Stimulated activated CD4-positive, alpha-beta T cell treated with anti-CD3 and anti-CD28 coated beads, Interleukin-4, amount 100 ng/mL, for 24 hours (primary cell): ENCODE measurements at regions not wholly inside any gene's neighbourhood (a gene's known extent, or its start where the extent isn't known, plus 50 kb on each side); places are given as distances from the start of the nearest gene placed in this dataset.
"Not testable (repeated sequence)": the region's sequence is repeated elsewhere in the genome, so short reads cannot be mapped to it uniquely, and the experiment has no call there.

ENCODE experiments used
- DNase-seq: peaks from one replicate; pipeline ENCODE4 v3.0.0-alpha.2; 2020

GRCh38 chr10:63077800-63078199, 55.3 kb upstream of the NRBF2 start:
- no peak for DNase-seq

GRCh38 chr10:63072951-63073350, 60.2 kb upstream of the NRBF2 start:
- no peak for DNase-seq

GRCh38 chr10:63071145-63071544, 62.0 kb upstream of the NRBF2 start:
- DNase-seq: no peak

- no peak for DNase-seq
Observed at GRCh38 chr10:63069318-63069717, 63.8 kb upstream of the NRBF2 start.

DNA sequence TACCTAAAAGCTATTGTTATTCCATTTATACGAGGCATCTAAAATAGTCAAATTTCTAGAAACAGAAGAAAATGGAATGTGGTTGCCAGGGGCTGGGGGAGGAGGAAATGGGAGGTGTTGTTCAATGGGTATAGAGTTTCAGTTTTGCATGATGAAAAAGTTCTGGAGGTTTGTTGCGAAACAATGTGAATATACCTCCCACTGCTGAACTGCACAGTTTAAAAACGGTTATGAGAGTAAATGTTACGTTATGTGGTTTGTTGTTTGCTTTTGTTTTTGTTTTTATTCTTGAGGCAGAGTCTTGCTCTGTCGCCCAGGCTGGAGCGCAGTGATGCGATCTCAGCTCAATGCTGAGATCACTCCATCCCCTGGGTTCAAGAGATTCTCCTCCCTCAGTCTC, 64.9 kb upstream of the NRBF2 start:
- DNase-seq: peak; percentile 20

GRCh38 chr10:63066606-63067005, 66.5 kb upstream of the NRBF2 start:
- DNase-seq: no peak

DNA sequence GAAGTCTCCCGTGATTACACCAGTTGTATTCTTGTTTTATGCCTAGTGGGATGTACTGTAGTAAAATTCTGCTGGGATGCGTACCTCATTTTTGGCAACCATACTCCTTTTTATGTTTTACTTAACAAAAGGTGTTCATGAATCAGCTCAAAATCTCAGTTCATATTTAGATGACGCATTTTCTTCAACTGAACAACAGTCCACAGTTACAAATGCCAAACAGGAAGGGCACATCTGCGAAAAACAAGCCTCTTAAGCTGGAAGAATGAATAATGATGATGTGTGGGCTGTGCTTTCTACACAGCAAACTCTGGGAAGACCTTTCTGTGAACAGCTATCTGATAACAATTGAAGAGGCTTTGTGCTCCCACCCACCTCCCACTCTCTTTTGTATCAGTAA, 68.4 kb upstream of the NRBF2 start:
- no peak for DNase-seq

DNA sequence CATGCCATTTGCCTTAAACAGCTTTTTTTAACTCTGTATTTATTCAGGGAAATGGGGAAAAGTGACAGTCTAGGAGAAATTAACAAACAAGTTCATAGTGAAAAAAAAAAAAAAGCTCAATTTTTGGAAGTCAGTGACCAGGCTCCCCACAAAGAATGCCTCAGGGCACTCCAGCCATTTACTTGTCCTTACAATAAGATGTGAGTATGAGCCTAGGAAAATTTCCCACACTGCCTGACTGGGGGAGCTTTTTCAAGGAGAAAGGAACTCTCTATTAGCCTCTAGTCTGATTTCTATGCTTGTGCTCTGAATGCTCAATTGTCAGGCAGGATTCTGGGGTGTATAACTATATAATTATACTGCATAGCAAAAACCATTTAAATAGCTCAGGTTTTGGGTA, 74.9 kb upstream of the NRBF2 start:
- DNase-seq: no peak

- DNase-seq: no peak
Observed at GRCh38 chr10:63057509-63057908, 75.6 kb upstream of the NRBF2 start.

DNA sequence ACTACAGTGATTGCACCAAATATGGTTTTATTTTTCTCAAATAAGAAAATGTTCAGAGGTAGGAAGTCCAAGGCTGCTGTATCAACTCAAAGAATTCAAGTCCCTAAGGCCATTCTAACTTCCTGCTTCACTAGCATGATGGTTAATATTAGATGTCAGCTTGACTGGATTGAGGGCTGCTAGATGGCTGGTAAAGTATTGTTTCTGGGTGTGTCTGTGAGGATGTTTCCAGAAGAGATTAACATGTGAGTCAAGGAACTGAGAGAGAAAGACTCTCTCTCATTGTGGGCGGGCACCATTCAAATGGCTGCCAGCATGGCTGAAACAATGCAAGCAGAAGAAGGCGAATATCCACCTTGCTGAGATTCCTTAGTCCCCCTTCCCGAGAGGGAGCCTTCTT, 77.4 kb upstream of the NRBF2 start:
- DNase-seq: no peak

GRCh38 chr10:63054889-63055611, 78.1 kb upstream of the NRBF2 start:
- no peak for DNase-seq

GRCh38 chr10:63052083-63052482, 81.0 kb upstream of the NRBF2 start:
- DNase-seq: no peak

DNA sequence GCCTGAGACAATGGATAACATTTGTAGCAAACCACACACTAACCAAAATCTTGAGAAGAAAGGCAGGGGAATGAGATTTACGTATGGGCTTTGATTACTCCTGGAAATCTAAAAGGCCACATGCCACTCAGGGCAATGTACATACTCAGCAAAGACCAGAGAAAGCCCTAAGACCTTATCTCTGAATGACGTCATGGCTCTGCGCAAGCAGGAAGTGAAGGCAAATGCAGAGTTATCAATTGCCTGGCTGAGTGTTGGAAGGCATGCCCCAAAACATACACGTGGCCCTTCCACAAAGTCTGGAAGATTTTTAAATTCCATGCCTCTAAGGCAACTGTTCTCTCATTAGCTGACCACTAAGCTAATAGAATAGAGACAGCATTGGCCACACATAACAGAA, 90.9 kb upstream of the NRBF2 start:
- no peak for DNase-seq

DNA sequence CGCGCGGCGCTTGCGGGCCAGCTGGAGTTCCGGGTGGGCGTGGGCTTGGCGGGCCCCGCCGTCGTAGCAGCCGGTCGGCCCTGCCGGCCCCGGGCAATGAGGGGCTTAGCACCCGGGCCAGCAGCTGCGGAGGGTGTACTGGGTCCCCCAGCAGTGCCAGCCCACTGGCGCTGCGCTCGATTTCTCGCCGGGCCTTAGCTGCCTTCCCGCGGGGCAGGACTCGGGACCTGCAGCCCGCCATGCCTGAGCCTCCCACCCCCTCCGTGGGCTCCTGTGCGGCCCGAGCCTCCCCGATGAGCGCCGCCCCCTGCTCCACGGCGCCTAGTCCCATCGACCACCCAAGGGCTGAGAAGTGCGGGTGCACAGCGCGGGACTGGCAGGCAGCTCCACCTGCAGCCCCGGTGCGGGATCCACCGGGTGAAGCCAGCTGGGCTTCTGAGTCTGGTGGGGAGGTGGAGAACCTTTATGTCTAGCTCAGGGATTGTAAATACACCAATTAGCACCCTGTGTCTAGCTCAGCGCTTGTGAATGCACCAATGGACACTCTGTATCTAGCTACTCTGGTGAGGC, 99.4 kb upstream of the NRBF2 start:
- not testable (repeated sequence) for DNase-seq

DNA sequence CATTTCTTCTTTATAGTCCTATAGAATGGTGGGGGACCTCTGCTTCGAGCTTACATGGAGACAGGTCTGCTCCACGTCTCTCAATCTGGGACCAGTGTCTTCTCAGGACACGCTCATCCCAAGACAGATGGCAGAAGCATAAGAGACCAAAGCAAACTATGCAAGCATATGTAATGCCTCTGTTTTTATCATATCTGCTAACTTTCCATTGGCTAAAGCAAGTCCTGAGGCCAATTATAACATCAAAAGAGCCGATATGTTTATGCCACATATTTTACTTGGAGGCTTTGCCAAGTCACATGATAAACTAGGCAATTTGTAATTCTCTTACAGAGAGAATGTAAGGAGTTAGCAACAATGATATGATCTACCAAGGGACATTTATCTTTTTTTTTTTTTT, 102.6 kb upstream of the NRBF2 start:
- DNase-seq: no peak

DNA sequence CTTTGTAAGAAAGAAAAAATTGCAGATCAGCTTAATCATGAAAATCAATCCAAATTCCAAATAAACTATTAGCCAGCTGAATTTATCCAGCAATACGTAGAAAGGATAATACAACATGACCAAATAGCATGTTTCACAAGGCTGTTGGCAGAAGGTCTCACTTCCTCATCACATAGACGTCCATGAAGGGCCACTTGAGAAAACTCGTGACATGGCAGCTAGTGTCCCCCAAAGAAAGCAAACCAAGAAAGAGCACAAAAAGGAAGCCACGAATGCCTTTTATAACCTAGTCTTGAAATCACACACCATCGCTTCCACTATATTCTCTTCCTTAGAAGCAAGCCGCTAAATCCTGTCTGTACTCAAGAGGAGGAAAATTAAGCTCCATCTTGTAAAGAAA, 105.6 kb upstream of the NRBF2 start:
- no peak for DNase-seq

- DNase-seq: no peak
Observed at GRCh38 chr10:63021225-63021624, 111.9 kb upstream of the NRBF2 start.

GRCh38 chr10:63013755-63014154, 119.4 kb upstream of the NRBF2 start:
- DNase-seq: no peak

GRCh38 chr10:63012623-63013022, 120.5 kb upstream of the NRBF2 start:
- DNase-seq: no peak

DNA sequence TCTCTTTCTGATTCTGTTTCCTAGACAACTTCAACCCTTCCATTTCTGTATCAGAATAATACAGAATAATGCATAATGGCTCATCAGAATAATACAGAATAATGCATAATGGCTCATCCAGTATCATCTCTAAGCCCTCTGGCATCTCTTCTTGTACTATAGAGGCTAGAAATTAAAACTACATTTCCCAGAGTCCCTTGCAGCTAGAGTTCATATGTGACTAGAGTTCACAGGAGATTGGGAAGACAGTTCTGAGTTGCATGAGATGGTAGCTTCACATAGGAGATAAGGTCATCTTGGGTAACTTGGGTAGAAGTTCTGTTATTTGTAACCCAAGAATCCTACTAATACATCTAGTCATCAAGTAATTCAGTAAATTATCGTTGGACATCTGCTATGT, 122.9 kb upstream of the NRBF2 start:
- DNase-seq: no peak

DNA sequence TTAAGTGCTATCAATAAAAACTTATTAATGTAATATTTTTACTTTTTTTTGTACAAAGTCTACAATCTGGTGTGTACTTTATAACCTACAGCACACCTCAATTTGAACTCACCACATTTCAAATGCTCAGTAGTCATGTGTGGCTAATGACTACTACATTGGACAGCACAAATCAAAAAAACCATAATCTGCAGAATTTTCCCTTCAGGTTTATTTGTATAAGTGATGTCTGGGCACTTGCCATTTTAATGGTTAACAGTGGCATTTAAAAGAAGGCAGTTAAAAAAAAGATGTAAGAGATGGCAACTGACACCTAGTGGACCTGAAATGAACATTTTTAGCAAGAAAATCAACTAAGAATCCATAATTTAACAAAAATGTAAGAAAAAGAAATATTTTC, 124.6 kb upstream of the NRBF2 start:
- no peak for DNase-seq

DNA sequence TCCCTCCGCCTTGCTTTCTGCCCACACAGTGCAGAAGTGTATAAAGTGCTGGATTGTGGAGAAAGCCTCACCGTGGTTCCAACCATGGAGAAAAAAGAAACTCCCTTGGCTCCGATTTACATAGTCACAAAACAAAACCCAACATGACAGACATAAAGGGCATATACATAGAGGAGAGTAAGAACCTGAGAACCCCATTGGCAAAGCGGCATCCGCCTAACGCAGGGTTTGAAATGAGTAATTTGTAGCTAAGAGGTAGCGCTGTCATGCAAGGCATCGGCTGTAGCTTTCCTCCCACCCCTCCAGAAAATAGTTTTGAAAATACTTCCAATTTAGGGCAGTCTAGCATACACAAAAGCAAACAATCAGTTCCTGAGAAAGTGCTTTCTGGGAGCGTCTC, 126.0 kb upstream of the NRBF2 start:
- DNase-seq: peak; percentile 18

- no peak for DNase-seq
Observed at GRCh38 chr10:63005246-63005645, 127.9 kb upstream of the NRBF2 start.

GRCh38 chr10:63003816-63004453, 129.2 kb upstream of the NRBF2 start:
- DNase-seq: no peak

GRCh38 chr10:62996925-62997324, 136.2 kb upstream of the NRBF2 start:
- DNase-seq: no peak
